ENCODE measurements at regions not wholly inside any gene's neighbourhood (a gene's known extent, or its start where the extent isn't known, plus 50 kb on each side); places are given as distances from the start of the nearest gene placed in this dataset.

DNA sequence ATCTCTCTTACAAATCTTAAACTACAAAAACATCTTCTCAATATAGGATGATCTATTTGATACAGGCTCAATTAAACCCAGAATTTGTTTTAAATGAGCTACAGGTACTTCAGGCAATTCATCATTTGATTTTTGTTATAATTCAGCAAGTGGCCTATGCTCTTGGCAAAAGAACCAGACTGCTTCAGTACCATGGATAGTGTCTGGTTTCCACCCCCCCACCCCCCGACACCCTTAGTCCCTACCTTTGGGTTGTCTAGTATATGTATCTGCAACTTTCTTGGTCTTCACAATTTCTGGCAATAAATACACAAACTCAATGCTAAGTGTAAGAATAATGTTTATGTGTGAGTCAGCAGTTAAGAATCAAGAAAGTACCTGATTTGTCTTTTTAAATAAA lies 97.3 kb upstream of the API5 start:
- intact Hi-C loops (cut with DNase I), result no loop called here
- no peak for DNase-seq
- Histone ChIP-seq H3K9me3 (no peaks in the 10 kb centered on the region), H3K9ac (ENCODE audit: low read depth in 2 of 2, low read length in 2 of 2) (no peak overlapping the region), H3K27me3 (no peaks in the 10 kb centered on the region), H3K4me3 (no peak overlapping the region), H3K27ac (no peak overlapping the region), H3K4me1 (no peaks in the 10 kb centered on the region), H3K36me3 (no peaks in the 10 kb centered on the region)
- TF ChIP-seq, protein P1, sequence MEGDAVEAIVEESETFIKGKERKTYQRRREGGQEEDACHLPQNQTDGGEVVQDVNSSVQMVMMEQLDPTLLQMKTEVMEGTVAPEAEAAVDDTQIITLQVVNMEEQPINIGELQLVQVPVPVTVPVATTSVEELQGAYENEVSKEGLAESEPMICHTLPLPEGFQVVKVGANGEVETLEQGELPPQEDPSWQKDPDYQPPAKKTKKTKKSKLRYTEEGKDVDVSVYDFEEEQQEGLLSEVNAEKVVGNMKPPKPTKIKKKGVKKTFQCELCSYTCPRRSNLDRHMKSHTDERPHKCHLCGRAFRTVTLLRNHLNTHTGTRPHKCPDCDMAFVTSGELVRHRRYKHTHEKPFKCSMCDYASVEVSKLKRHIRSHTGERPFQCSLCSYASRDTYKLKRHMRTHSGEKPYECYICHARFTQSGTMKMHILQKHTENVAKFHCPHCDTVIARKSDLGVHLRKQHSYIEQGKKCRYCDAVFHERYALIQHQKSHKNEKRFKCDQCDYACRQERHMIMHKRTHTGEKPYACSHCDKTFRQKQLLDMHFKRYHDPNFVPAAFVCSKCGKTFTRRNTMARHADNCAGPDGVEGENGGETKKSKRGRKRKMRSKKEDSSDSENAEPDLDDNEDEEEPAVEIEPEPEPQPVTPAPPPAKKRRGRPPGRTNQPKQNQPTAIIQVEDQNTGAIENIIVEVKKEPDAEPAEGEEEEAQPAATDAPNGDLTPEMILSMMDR (IDR thresholded peaks at IDR 0.05), result no peak

DNA sequence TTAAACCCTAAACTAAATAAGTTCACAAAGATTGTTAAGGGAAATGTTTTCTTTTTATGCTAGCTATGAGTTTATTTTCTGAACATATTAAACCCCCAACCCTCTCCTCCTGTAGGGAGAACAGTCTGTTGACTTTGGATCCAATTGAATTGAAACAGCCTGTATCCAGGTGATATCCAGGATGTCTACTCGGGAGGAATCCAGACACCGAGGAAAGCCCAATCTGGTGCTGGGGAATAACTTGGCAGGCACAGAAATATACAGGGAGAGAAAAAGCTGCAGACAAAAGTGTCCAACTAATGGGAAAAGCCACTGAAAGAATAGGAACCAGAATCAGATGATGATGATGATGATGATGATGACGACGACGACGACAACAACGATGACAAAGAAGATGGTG lies 93.9 kb upstream of the API5 start:
- TF ChIP-seq, protein P1 (IDR thresholded peaks at IDR 0.05), result no peak
- no peak overlapping the region for H3K27ac ChIP-seq
- DNase-seq, result no peak
- intact Hi-C loops (cut with DNase I), result no loop called here
- H3K9me3 ChIP-seq, result no peaks in the 10 kb centered on the region
- H3K27me3 ChIP-seq, result no peaks in the 10 kb centered on the region
- no peaks in the 10 kb centered on the region for H3K36me3 ChIP-seq
- H3K4me1 ChIP-seq, result no peaks in the 10 kb centered on the region
- no peak overlapping the region for H3K4me3 ChIP-seq
- no peak overlapping the region for H3K9ac ChIP-seq (ENCODE audit: low read depth in 2 of 2, low read length in 2 of 2)

DNA sequence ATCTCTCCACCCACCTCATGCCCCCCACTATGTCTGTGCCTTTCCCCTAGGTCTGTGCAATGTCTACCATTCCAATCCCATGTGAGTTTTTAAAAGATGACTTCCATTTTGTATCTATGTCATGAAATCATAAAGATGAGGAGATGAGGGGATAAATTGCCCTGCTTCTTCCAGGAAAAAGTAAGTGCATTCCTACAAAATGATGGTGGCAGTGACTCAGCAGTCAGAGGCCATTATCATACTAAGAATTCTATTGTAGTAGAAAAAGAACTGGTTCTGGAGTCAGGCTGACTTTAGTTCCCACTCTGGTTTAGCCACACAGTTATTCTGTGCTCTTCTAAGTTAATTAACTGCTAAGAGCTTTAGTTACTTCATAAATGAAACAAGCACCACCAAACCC lies 89.6 kb upstream of the API5 start:
- Histone ChIP-seq H3K36me3 (no peaks in the 10 kb centered on the region), H3K4me1 (no peaks in the 10 kb centered on the region), H3K27me3 (no peaks in the 10 kb centered on the region), H3K9ac (ENCODE audit: low read depth in 2 of 2, low read length in 2 of 2) (no peak overlapping the region), H3K4me3 (no peak overlapping the region), H3K9me3 (no peaks in the 10 kb centered on the region), H3K27ac (no peak overlapping the region)
- TF ChIP-seq, protein P1 (IDR thresholded peaks at IDR 0.05), result no peak
- DNase-seq, result no peak
- intact Hi-C loops (cut with DNase I), result no loop called here

DNA sequence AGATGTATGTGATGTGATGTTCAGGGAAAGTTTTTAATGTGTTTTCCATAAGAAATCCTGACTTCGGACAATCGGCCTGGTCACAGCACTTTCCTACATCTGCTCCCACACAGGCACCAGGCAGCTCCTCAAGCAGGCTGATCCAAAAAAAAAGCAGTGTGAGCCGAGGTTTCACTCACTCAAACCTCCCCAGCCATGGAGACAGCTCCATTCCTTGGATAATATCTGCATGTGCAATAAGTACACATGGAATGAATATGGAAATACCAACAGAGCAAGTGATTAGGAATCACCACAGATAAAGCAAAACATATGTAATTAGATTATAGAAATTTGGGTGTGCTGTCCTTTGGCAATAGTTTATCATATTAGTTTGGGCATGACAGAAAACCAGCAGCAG lies 88.8 kb upstream of the API5 start:
- Histone ChIP-seq H3K27ac (no peak overlapping the region), H3K4me1 (no peaks in the 10 kb centered on the region), H3K36me3 (no peaks in the 10 kb centered on the region), H3K9me3 (no peaks in the 10 kb centered on the region), H3K27me3 (no peaks in the 10 kb centered on the region), H3K4me3 (no peak overlapping the region), H3K9ac (ENCODE audit: low read depth in 2 of 2, low read length in 2 of 2) (no peak overlapping the region)
- DNase-seq, result no peak
- intact Hi-C loops (cut with DNase I), result no loop called here
- TF ChIP-seq, protein P1 (IDR thresholded peaks at IDR 0.05), result no peak

DNA sequence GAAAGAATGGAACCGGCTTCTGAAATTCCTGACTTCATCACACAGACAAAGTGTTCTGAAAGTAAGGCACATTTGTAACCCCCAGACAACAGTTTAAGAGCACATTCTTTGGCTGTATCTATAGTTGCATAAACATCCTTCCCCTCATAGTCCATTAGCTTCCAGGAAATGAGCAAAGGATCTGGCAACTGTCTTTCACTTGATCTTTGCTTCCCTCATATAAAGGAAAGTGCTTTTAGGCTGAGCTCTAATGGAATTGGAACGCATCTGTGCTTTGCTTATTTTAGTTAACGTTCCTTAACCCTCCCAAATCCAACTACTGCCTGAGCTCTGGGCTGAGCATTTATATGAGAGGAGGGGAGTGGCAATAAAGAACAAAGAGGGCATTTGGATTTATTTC lies 76.9 kb upstream of the API5 start:
- no peak overlapping the region for H3K9ac ChIP-seq (ENCODE audit: low read depth in 2 of 2, low read length in 2 of 2)
- H3K27me3 ChIP-seq, result no peaks in the 10 kb centered on the region
- H3K4me3 ChIP-seq, result no peak overlapping the region
- TF ChIP-seq, protein P1 (IDR thresholded peaks at IDR 0.05), result no peak
- no peak for DNase-seq
- intact Hi-C loops (cut with DNase I), result no loop called here
- H3K27ac ChIP-seq, result no peak overlapping the region
- no peaks in the 10 kb centered on the region for H3K9me3 ChIP-seq
- no peaks in the 10 kb centered on the region for H3K4me1 ChIP-seq
- no peaks in the 10 kb centered on the region for H3K36me3 ChIP-seq

DNA sequence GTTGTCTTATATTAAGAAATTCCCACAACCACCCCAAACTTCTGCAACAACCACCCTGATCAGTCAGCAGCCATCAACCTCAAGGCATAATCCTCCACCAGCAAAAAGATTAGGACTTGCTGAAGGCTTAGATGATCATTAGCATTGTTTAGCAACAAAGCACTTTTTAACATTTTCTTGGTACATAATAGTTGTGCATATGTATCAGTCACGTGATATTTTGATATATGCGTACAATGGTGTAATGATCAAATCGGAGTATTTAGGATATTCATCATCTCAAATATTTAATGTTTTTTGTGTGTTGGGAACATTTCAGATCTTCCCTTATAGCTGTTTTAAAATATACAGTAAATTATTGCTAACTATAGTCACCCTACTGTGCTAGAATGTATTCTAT lies 73.5 kb upstream of the API5 start:
- Histone ChIP-seq H3K27ac (no peak overlapping the region), H3K9me3 (no peaks in the 10 kb centered on the region), H3K4me1 (no peaks in the 10 kb centered on the region), H3K4me3 (no peak overlapping the region), H3K27me3 (no peaks in the 10 kb centered on the region), H3K9ac (ENCODE audit: low read depth in 2 of 2, low read length in 2 of 2) (no peak overlapping the region), H3K36me3 (no peaks in the 10 kb centered on the region)
- TF ChIP-seq, protein P1 (IDR thresholded peaks at IDR 0.05), result no peak
- intact Hi-C loops (cut with DNase I), result no loop called here
- DNase-seq, result no peak
